Astrocyte (in vitro differentiated cells and primary cell): ENCODE measurements at regions not wholly inside any gene's neighbourhood (a gene's known extent, or its start where the extent isn't known, plus 50 kb on each side); places are given as distances from the start of the nearest gene placed in this dataset.

ENCODE experiments used
- EZH2 ChIP-seq: IDR thresholded peaks from 2 replicates; pipeline ENCODE4 v1.6.1; 2012; ENCODE audit warnings: mild to moderate bottlenecking, low read length, inconsistent platforms; ENCODE audit not compliant: insufficient read depth
- TF ChIP-seq, protein P1 (sequence below): IDR thresholded peaks from 2 replicates; pipeline ENCODE4 v1.5.1; 2011; ENCODE audit warnings: low read depth, mild to moderate bottlenecking, inconsistent platforms, low read length, moderate library complexity; ENCODE audit not compliant: insufficient read depth

DNA sequence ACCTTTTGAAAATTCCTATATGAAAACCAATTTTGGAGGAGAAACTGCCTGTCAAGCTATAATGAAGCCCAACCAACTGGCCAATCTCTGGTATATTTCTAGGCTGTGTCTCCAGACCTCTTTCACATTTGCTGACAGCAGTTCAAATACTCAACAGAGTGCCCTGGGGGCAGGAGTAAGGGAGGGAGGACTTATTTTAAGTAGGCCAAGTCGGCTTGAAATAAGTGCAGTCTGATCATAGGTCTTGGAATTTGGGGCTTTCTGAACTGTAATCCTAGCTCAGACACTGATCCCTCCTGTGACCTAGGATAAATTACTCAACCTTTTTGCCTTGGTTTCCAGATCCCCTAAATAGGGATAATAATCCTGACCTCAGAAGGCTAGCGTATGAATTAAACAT lies 59.4 kb upstream of the SLC7A11 start:
- no peak for TF ChIP-seq EZH2
- TF ChIP-seq, protein P1, sequence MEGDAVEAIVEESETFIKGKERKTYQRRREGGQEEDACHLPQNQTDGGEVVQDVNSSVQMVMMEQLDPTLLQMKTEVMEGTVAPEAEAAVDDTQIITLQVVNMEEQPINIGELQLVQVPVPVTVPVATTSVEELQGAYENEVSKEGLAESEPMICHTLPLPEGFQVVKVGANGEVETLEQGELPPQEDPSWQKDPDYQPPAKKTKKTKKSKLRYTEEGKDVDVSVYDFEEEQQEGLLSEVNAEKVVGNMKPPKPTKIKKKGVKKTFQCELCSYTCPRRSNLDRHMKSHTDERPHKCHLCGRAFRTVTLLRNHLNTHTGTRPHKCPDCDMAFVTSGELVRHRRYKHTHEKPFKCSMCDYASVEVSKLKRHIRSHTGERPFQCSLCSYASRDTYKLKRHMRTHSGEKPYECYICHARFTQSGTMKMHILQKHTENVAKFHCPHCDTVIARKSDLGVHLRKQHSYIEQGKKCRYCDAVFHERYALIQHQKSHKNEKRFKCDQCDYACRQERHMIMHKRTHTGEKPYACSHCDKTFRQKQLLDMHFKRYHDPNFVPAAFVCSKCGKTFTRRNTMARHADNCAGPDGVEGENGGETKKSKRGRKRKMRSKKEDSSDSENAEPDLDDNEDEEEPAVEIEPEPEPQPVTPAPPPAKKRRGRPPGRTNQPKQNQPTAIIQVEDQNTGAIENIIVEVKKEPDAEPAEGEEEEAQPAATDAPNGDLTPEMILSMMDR = no peak
